SJSA1 (cell line): ENCODE measurements at regions not wholly inside any gene's neighbourhood (a gene's known extent, or its start where the extent isn't known, plus 50 kb on each side); places are given as distances from the start of the nearest gene placed in this dataset.
"Not testable (repeated sequence)": the region's sequence is repeated elsewhere in the genome, so short reads cannot be mapped to it uniquely, and the experiment has no call there.

ENCODE experiments used
- DNase-seq, 2 experiments: peaks; one replicate each; pipeline ENCODE4 v3.0.0-alpha.2; 2015 to 2020; ENCODE audit warnings: low spot score in 2 of 2, low read depth in 1 of 2
- H3K27ac ChIP-seq: fragments of 250-450 bp; sonication (Bioruptor Pico); 2 replicates; pipeline ENCODE4 v1.5.1; 2020; ENCODE audit warnings: mild to moderate bottlenecking, moderate library complexity
- H3K27me3 ChIP-seq: fragments of 250-450 bp; sonication (Bioruptor Pico); replicated peaks from 2 replicates; pipeline ENCODE4 v1.5.1; 2020; ENCODE audit warnings: mild to moderate bottlenecking, moderate library complexity
- H3K36me3 ChIP-seq: fragments of 250-450 bp; sonication (Bioruptor Pico); 2 replicates; pipeline ENCODE4 v1.5.1; 2020; ENCODE audit warnings: mild to moderate bottlenecking
- H3K4me1 ChIP-seq: fragments of 250-450 bp; sonication (Bioruptor Pico); replicated peaks from 2 replicates; pipeline ENCODE4 v1.6.1; 2021; ENCODE audit warnings: mild to moderate bottlenecking
- H3K4me3 ChIP-seq: fragments of 250-450 bp; sonication (Bioruptor Pico); 2 replicates; pipeline ENCODE4 v1.5.1; 2020; ENCODE audit warnings: mild to moderate bottlenecking
- H3K9me3 ChIP-seq: fragments of 250-450 bp; sonication (Bioruptor Pico); replicated peaks from 2 replicates; pipeline ENCODE4 v1.5.1; 2020; ENCODE audit warnings: mild to moderate bottlenecking

GRCh38 chr11:82507288-82507687 is 226.4 kb downstream of the FAM181B start:
- H3K9me3 ChIP-seq: no peaks in the 10 kb centered on the region
- H3K27me3 ChIP-seq: no peaks in the 10 kb centered on the region
- no peaks in the 10 kb centered on the region for H3K4me1 ChIP-seq
- DNase-seq: no peak
- H3K27ac ChIP-seq: no peak overlapping the region
- H3K36me3 ChIP-seq: no peaks in the 10 kb centered on the region
- no peak overlapping the region for H3K4me3 ChIP-seq

DNA sequence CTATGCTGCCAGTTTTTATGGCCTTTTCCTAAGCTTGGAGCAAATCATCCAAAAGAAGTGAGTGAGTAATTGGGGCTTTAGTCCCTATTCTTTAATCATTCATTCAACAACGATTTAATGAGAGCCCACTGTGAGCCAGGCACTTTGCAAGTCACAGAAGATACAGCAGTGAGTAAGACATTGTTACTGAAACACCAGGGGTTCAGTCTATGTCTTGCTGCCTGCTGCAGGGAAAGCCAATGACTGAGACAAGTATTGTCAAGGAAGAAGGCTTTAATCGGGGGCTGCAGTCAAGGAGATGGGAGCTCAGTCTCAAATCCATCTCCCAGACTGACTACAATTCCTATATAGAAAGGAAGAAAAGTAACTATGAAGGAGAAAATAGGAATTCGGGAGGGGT is 228.3 kb downstream of the FAM181B start:
- Histone ChIP-seq H3K4me1 (no peaks in the 10 kb centered on the region), H3K27me3 (no peaks in the 10 kb centered on the region), H3K27ac (no peak overlapping the region), H3K9me3 (no peaks in the 10 kb centered on the region), H3K36me3 (no peaks in the 10 kb centered on the region), H3K4me3 (no peak overlapping the region)
- DNase-seq: no peak

GRCh38 chr11:82501174-82501573 is 232.5 kb downstream of the FAM181B start:
- not testable (repeated sequence) for H3K4me1 ChIP-seq, H3K27me3 ChIP-seq, H3K4me3 ChIP-seq, DNase-seq, H3K36me3 ChIP-seq, H3K9me3 ChIP-seq, H3K27ac ChIP-seq

GRCh38 chr11:82494988-82495432 is 238.7 kb downstream of the FAM181B start:
- Histone ChIP-seq H3K27ac (no peak overlapping the region), H3K36me3 (no peaks in the 10 kb centered on the region), H3K27me3 (no peaks in the 10 kb centered on the region), H3K9me3 (no peaks in the 10 kb centered on the region), H3K4me3 (no peak overlapping the region), H3K4me1 (no peaks in the 10 kb centered on the region)
- DNase-seq: no peak

- no peak overlapping the region for H3K4me3 ChIP-seq
- DNase-seq: no peak
- no peaks in the 10 kb centered on the region for H3K36me3 ChIP-seq
- H3K27me3 ChIP-seq: no peaks in the 10 kb centered on the region
- no peaks in the 10 kb centered on the region for H3K9me3 ChIP-seq
- H3K27ac ChIP-seq: no peak overlapping the region
- H3K4me1 ChIP-seq: no peaks in the 10 kb centered on the region
Measured at GRCh38 chr11:82474876-82475275, 258.8 kb downstream of the FAM181B start.

DNA sequence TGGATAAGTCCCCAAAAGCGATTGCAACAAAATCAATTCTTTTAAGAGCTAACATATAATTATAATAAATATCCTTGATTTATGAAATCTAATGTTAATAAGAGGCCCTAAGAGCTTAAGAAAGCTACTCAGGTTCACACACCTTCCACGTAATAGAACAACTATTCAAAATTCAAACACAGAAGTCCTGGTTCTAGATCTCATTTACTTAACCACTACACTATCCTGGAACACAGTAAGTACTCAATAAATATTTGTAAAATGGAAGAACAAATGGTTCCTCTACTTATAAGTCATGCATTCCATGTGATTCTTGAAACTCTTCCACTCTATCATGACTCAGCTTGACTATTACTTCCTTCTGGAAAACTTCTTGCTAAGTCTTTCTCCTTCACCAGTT is 268.2 kb downstream of the FAM181B start:
- Histone ChIP-seq H3K9me3 (no peaks in the 10 kb centered on the region), H3K27ac (no peak overlapping the region), H3K27me3 (no peaks in the 10 kb centered on the region), H3K36me3 (no peaks in the 10 kb centered on the region), H3K4me1 (no peaks in the 10 kb centered on the region), H3K4me3 (no peak overlapping the region)
- DNase-seq: no peak

GRCh38 chr11:82462608-82463242 is 270.9 kb downstream of the FAM181B start:
- no peaks in the 10 kb centered on the region for H3K4me1 ChIP-seq

GRCh38 chr11:82458761-82459160 is 274.9 kb downstream of the FAM181B start:
- Histone ChIP-seq H3K27ac (no peak overlapping the region), H3K9me3 (no peaks in the 10 kb centered on the region), H3K36me3 (no peaks in the 10 kb centered on the region), H3K4me3 (no peak overlapping the region), H3K27me3 (no peaks in the 10 kb centered on the region), H3K4me1 (no peaks in the 10 kb centered on the region)
- DNase-seq: no peak

More at GRCh38 chr11:82462608-82463242, 270.9 kb downstream of the FAM181B start:
- Histone ChIP-seq H3K36me3 (no peaks in the 10 kb centered on the region), H3K27ac (no peak overlapping the region), H3K27me3 (no peaks in the 10 kb centered on the region), H3K4me3 (no peak overlapping the region), H3K9me3 (no peaks in the 10 kb centered on the region)
- DNase-seq: no peak

GRCh38 chr11:82458147-82458546 is 275.5 kb downstream of the FAM181B start:
- H3K4me3 ChIP-seq: no peak overlapping the region
- no peaks in the 10 kb centered on the region for H3K9me3 ChIP-seq
- no peak overlapping the region for H3K27ac ChIP-seq
- no peaks in the 10 kb centered on the region for H3K36me3 ChIP-seq
- H3K27me3 ChIP-seq: no peaks in the 10 kb centered on the region
- DNase-seq: no peak
- no peaks in the 10 kb centered on the region for H3K4me1 ChIP-seq

DNA sequence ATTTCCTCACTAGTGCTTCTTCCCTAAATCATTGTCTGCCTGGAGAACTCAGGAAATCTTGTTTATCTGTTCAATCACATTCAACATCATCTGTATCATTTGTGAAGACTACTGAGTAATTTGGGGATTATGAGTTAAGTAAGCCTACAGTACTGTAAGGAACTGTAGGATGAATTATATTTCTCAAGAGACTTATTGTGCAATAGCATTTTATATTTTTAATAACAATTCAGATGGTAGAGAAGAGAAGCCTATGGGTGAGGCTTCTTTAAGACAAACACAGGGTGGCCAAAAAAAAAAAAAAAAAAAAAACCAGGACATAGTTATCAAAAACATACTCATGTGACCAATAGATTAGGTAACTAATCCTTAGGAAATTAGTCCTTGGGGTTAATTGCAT is 282.7 kb downstream of the FAM181B start:
- Histone ChIP-seq H3K27ac (no peak overlapping the region), H3K4me3 (no peak overlapping the region), H3K27me3 (no peaks in the 10 kb centered on the region), H3K36me3 (no peaks in the 10 kb centered on the region), H3K4me1 (no peaks in the 10 kb centered on the region), H3K9me3 (no peaks in the 10 kb centered on the region)
- no peak for DNase-seq

DNA sequence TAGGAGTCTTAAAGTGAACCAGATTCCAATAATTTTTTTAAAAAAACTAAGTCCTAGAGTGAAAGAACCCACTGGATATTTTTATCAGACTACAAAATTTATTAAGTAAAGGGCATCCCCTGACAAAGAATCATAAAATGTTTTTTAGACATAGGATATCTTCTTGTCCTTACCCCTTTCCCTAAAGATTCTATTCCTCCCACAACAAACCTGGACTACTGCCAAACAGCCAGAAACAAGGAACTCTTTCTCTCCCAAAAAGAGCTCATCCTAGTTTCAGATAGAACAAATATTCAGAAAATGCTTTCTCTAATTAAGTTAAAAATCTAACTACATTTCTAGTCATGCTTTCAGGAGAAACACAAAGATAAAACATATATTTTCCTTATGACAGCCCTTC is 327.1 kb downstream of the FAM181B start:
- Histone ChIP-seq H3K27ac (no peak overlapping the region), H3K36me3 (no peaks in the 10 kb centered on the region), H3K27me3 (no peaks in the 10 kb centered on the region), H3K4me3 (no peak overlapping the region), H3K4me1 (no peaks in the 10 kb centered on the region), H3K9me3 (no peaks in the 10 kb centered on the region)
- no peak for DNase-seq

DNA sequence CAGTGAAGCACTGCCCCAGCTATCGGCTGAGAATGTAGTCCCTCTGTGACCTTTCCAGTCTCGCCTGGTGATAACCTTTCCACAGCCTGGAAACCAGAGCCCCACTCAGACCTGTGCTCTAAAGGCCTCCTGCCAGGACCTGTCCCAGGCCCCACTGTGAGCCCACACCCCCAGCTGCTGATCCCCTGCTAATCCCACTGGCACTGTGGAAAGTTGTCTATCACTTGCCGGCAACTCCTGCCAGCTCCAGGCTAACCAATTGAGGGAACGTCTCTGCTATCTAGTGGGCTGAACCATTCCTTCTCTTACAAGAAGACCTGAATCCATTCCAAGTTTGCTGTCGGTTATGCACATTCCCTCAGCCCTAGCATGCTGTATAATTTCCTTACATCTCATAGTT is 328.2 kb downstream of the FAM181B start:
- H3K27ac ChIP-seq: no peak overlapping the region

DNA sequence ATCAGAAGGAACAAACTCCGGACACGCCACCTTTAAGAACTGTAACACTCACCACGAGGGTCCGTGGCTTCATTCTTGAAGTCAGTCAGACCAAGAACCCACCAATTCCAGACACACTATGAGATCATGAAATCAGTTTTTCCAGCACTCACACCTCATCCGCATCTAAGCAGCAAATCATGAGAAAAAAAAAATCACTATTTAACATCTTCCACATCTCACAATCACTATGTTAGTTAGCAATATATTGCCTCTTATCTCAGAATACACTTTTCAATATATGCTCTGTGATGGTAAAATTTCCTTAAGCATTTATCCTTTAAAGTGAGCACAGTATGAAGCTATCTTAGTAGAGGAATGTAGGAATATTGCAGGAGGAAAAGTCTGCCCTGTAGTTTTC is 328.7 kb downstream of the FAM181B start:
- H3K4me3 ChIP-seq: no peak overlapping the region
- H3K27me3 ChIP-seq: no peaks in the 10 kb centered on the region
- no peak overlapping the region for H3K27ac ChIP-seq
- H3K9me3 ChIP-seq: no peaks in the 10 kb centered on the region
- H3K36me3 ChIP-seq: no peaks in the 10 kb centered on the region
- H3K4me1 ChIP-seq: no peaks in the 10 kb centered on the region
- no peak for DNase-seq

More for the DNA sequence above, 328.2 kb downstream of the FAM181B start:
- Histone ChIP-seq H3K4me1 (no peaks in the 10 kb centered on the region), H3K4me3 (no peak overlapping the region), H3K27me3 (no peaks in the 10 kb centered on the region), H3K36me3 (no peaks in the 10 kb centered on the region), H3K9me3 (no peaks in the 10 kb centered on the region)
- no peak for DNase-seq

GRCh38 chr11:82403640-82404305 is 329.9 kb downstream of the FAM181B start:
- H3K9me3 ChIP-seq: no peaks in the 10 kb centered on the region
- H3K4me1 ChIP-seq: no peaks in the 10 kb centered on the region
- H3K27ac ChIP-seq: no peak overlapping the region
- no peak for DNase-seq
- no peaks in the 10 kb centered on the region for H3K27me3 ChIP-seq
- no peaks in the 10 kb centered on the region for H3K36me3 ChIP-seq
- no peak overlapping the region for H3K4me3 ChIP-seq
